ENCODE measurements at regions not wholly inside any gene's neighbourhood (a gene's known extent, or its start where the extent isn't known, plus 50 kb on each side); places are given as distances from the start of the nearest gene placed in this dataset.
"Not testable (repeated sequence)": the region's sequence is repeated elsewhere in the genome, so short reads cannot be mapped to it uniquely, and the experiment has no call there.

DNA sequence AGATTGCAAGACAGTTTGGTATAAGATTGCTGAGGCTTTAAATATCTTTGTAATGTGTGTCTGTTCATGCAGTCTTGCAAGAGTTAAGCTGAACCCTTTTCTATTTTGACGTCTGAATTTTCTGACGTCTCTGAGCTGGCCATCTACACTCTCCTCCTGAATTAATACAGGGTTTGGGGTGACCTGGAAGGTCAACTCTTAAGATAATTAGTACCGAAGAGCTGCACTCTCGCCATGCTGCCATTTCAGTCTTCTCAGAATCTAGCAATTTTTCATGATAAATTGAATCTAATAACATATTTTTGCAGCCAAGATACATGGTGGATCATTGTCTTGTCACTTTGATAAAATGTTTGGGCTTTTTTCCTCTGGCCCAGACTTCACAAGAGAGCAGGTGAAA is 1245.2 kb upstream of the CELF4 start:
- H3K9me3 Mint-ChIP-seq = no peaks in the 10 kb centered on the region
- no peaks in the 10 kb centered on the region for H3K27me3 Mint-ChIP-seq
- H3K36me3 Mint-ChIP-seq (ENCODE audit: insufficient read depth) = no peaks in the 10 kb centered on the region
- H3K4me3 Mint-ChIP-seq = no peak overlapping the region
- DNase-seq (no peak), ATAC-seq (replicated peaks) (no peak)
- no peak overlapping the region for H3K27ac Mint-ChIP-seq
- no peaks in the 10 kb centered on the region for H3K4me1 Mint-ChIP-seq (ENCODE audit: low read depth in 2 of 2)

DNA sequence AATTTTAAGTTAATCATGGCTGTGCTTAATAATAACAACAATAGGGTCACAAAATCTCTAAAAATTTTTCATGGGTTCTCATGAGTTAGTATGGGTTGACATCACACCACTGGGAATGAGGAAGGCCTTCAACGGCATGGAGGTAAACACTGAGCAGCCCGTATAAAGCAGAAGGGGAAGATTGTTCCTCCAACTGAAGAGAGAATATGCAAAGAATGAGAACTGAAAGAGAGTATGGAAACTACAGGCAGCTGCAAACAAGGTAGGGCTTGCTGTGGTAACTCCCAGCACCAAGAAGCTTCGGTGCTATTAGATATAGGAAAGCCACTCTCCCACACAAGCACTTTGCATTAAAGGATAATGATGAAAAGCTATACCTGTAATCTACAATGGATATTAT is 1242.3 kb upstream of the CELF4 start:
- no peak for ATAC-seq (replicated peaks)
- H3K27me3 Mint-ChIP-seq = no peaks in the 10 kb centered on the region
- no peaks in the 10 kb centered on the region for H3K4me1 Mint-ChIP-seq (ENCODE audit: low read depth in 2 of 2)
- no peaks in the 10 kb centered on the region for H3K36me3 Mint-ChIP-seq (ENCODE audit: insufficient read depth)
- no peak overlapping the region for H3K4me3 Mint-ChIP-seq
- peaks cover 0 to 2% of the 10 kb centered on the region in 2 donors for H3K9me3 Mint-ChIP-seq
- no peak for DNase-seq
- no peak overlapping the region for H3K27ac Mint-ChIP-seq

DNA sequence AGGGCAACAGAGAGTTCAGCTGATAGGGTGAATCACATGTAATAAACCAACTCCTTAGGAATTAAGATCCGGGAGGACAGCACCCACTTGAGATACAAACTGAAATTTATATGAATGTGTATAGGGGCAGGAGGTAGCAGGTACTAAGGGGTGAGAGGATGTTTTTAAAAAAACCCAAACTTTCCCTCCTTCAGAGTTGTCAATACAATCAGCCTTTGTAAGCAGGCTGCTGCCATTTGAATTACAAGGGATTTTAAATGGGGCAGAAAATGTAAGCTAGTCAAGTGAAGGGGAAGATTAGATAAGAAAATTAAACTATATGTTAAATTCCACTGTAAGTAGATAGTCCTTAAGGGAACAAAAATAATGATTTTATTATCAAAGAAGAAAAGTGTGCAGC is 1239.7 kb upstream of the CELF4 start:
- no peak overlapping the region for H3K27ac Mint-ChIP-seq
- no peaks in the 10 kb centered on the region for H3K4me1 Mint-ChIP-seq (ENCODE audit: low read depth in 2 of 2)
- ATAC-seq (replicated peaks) (no peak), DNase-seq (no peak)
- no peaks in the 10 kb centered on the region for H3K27me3 Mint-ChIP-seq
- no peak overlapping the region for H3K4me3 Mint-ChIP-seq
- peaks cover 3 to 6% of the 10 kb centered on the region in 2 donors for H3K9me3 Mint-ChIP-seq
- no peaks in the 10 kb centered on the region for H3K36me3 Mint-ChIP-seq (ENCODE audit: insufficient read depth)

DNA sequence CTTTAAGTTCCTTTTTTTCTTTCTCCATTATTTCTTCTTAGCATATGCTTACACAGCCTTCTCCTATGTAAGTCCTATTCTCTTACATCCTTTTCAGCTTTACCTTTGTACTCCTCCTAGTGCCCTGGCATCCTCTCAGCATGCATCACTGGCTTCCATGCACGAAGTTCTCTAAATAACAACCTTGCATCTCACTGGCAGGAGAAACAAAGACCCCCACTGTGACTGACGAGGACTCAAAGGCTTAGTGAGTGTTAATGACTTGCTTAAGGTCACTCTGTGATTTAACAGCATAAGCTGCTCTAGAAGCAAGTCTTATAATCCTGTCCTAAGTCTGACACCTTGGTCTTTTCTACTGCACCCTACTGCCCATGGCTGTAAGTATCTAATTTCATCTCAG is 1236.0 kb upstream of the CELF4 start:
- Mint-ChIP-seq H3K36me3 (ENCODE audit: insufficient read depth) (no peaks in the 10 kb centered on the region), H3K4me1 (ENCODE audit: low read depth in 2 of 2) (no peaks in the 10 kb centered on the region), H3K27me3 (no peaks in the 10 kb centered on the region), H3K9me3 (peaks cover 3 to 15% of the 10 kb centered on the region in 2 donors), H3K4me3 (no peak overlapping the region), H3K27ac (no peak overlapping the region)
- ATAC-seq (replicated peaks) (no peak), DNase-seq (no peak)

DNA sequence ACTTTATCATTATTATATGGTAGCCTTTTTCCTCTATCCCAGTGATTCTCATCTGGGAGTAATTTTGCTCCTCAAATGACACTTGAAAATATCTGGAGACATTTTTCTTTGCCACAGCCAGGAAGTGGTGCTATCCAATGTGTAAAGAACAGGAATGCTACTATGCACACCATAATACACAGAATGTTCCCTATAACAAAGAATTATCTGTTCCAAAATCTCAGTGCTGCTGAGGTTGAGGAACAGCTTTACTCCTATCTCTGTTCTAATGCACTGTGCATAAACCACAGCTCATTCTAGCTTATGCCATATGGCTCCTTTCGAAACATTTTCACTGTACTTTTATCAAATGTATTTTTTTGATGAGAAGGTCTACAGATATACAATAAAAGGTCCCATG is 1231.2 kb upstream of the CELF4 start:
- no peak overlapping the region for H3K4me3 Mint-ChIP-seq
- ATAC-seq (replicated peaks) (no peak), DNase-seq (no peak)
- no peaks in the 10 kb centered on the region for H3K27me3 Mint-ChIP-seq
- no peak overlapping the region for H3K27ac Mint-ChIP-seq
- H3K9me3 Mint-ChIP-seq = peaks cover 2 to 15% of the 10 kb centered on the region in 2 donors
- no peaks in the 10 kb centered on the region for H3K36me3 Mint-ChIP-seq (ENCODE audit: insufficient read depth)
- H3K4me1 Mint-ChIP-seq (ENCODE audit: low read depth in 2 of 2) = no peaks in the 10 kb centered on the region

- Mint-ChIP-seq H3K27ac (no peak overlapping the region), H3K27me3 (no peaks in the 10 kb centered on the region), H3K9me3 (peaks cover 0 to 5% of the 10 kb centered on the region in 2 donors), H3K4me1 (ENCODE audit: low read depth in 2 of 2) (no peaks in the 10 kb centered on the region), H3K4me3 (no peak overlapping the region), H3K36me3 (ENCODE audit: insufficient read depth) (no peaks in the 10 kb centered on the region)
- DNase-seq = no peak
- no peak for ATAC-seq (replicated peaks)
Observed at GRCh38 chr18:38792731-38793130, 1227.1 kb upstream of the CELF4 start.

DNA sequence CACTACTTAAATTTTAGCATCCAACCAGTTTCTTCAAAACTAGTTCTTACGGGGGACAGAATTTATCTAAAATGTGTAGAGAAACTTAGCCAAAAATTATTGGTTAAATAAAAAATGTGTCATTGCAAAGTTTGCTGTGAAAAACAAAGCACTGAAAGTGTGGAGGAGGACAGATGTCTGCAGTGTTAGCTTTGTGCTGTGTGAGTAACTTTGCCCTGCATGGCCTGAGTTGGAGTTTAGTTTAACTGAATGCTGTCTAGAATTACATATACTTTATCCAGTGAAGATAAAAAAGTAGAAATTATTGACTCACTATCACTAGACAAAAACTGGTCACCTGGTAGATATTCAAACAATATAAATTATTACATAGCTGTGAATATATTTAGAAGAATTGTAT is 1225.2 kb upstream of the CELF4 start:
- no peaks in the 10 kb centered on the region for H3K27me3 Mint-ChIP-seq
- no peak for DNase-seq
- H3K4me3 Mint-ChIP-seq = no peak overlapping the region
- no peak for ATAC-seq (replicated peaks)
- peaks cover 0 to 10% of the 10 kb centered on the region in 2 donors for H3K9me3 Mint-ChIP-seq
- no peak overlapping the region for H3K27ac Mint-ChIP-seq
- H3K4me1 Mint-ChIP-seq (ENCODE audit: low read depth in 2 of 2) = no peaks in the 10 kb centered on the region
- H3K36me3 Mint-ChIP-seq (ENCODE audit: insufficient read depth) = no peaks in the 10 kb centered on the region

- Mint-ChIP-seq H3K9me3 (peaks cover 0 to 10% of the 10 kb centered on the region in 2 donors), H3K4me3 (no peak overlapping the region), H3K27me3 (no peaks in the 10 kb centered on the region), H3K4me1 (ENCODE audit: low read depth in 2 of 2) (no peaks in the 10 kb centered on the region), H3K27ac (no peak overlapping the region), H3K36me3 (ENCODE audit: insufficient read depth) (no peaks in the 10 kb centered on the region)
- DNase-seq (no peak), ATAC-seq (replicated peaks) (no peak)
Observed at GRCh38 chr18:38790303-38790702, 1224.7 kb upstream of the CELF4 start.

GRCh38 chr18:38789141-38789540 is 1223.5 kb upstream of the CELF4 start:
- no peak overlapping the region for H3K27ac Mint-ChIP-seq
- H3K36me3 Mint-ChIP-seq (ENCODE audit: insufficient read depth) = no peaks in the 10 kb centered on the region
- H3K27me3 Mint-ChIP-seq = no peaks in the 10 kb centered on the region
- peaks cover 0 to 8% of the 10 kb centered on the region in 2 donors for H3K9me3 Mint-ChIP-seq
- H3K4me1 Mint-ChIP-seq (ENCODE audit: low read depth in 2 of 2) = no peaks in the 10 kb centered on the region
- ATAC-seq (replicated peaks) (no peak), DNase-seq (no peak)
- H3K4me3 Mint-ChIP-seq = no peak overlapping the region

GRCh38 chr18:38786906-38787305 is 1221.3 kb upstream of the CELF4 start:
- H3K4me3 Mint-ChIP-seq = no peak overlapping the region
- H3K27ac Mint-ChIP-seq = no peak overlapping the region
- no peaks in the 10 kb centered on the region for H3K4me1 Mint-ChIP-seq (ENCODE audit: low read depth in 2 of 2)
- no peaks in the 10 kb centered on the region for H3K36me3 Mint-ChIP-seq (ENCODE audit: insufficient read depth)
- no peaks in the 10 kb centered on the region for H3K27me3 Mint-ChIP-seq
- ATAC-seq (replicated peaks) = no peak
- no peak for DNase-seq
- peaks cover 0 to 8% of the 10 kb centered on the region in 2 donors for H3K9me3 Mint-ChIP-seq

- not testable (repeated sequence) for ATAC-seq (replicated peaks); H3K9me3 Mint-ChIP-seq; H3K4me1 Mint-ChIP-seq (ENCODE audit: low read depth in 2 of 2); H3K36me3 Mint-ChIP-seq (ENCODE audit: insufficient read depth); H3K27me3 Mint-ChIP-seq; DNase-seq; H3K27ac Mint-ChIP-seq; H3K4me3 Mint-ChIP-seq
Observed at GRCh38 chr18:38771620-38772019, 1206.0 kb upstream of the CELF4 start.

- H3K36me3 Mint-ChIP-seq (ENCODE audit: insufficient read depth) = no peaks in the 10 kb centered on the region
- H3K27ac Mint-ChIP-seq = no peak overlapping the region
Observed at GRCh38 chr18:38768504-38768903, 1202.9 kb upstream of the CELF4 start.

DNA sequence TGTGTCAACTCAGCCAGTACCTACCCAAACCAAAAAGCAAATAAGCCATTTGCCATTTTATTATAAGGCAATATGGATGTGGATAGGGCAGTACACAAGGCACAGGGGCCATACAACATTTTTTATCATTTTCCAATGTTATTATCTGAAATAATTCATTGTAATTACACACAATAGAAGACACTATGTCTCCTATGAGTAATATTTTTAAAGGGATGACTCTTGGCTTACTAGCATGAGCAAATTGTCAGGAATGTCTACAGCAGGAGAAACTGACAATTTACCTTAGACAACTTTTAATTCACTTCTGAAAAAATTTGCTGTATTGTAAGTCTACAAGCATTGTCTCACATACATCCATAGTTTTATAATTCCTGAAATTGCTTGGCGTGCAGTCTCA is 1193.9 kb upstream of the CELF4 start:
- ATAC-seq (replicated peaks) (no peak), DNase-seq (no peak)
- Mint-ChIP-seq H3K9me3 (peaks cover 0 to 9% of the 10 kb centered on the region in 2 donors), H3K36me3 (ENCODE audit: insufficient read depth) (no peaks in the 10 kb centered on the region), H3K4me1 (ENCODE audit: low read depth in 2 of 2) (no peaks in the 10 kb centered on the region), H3K27me3 (no peaks in the 10 kb centered on the region), H3K27ac (no peak overlapping the region), H3K4me3 (no peak overlapping the region)

More at GRCh38 chr18:38768504-38768903, 1202.9 kb upstream of the CELF4 start:
- Mint-ChIP-seq H3K9me3 (peaks cover 0 to 7% of the 10 kb centered on the region in 2 donors), H3K4me1 (ENCODE audit: low read depth in 2 of 2) (no peaks in the 10 kb centered on the region), H3K27me3 (no peaks in the 10 kb centered on the region), H3K4me3 (no peak overlapping the region)
- ATAC-seq (replicated peaks) (no peak), DNase-seq (no peak)

GRCh38 chr18:38756436-38756835 is 1190.8 kb upstream of the CELF4 start:
- no peaks in the 10 kb centered on the region for H3K27me3 Mint-ChIP-seq
- no peak for ATAC-seq (replicated peaks)
- H3K36me3 Mint-ChIP-seq (ENCODE audit: insufficient read depth) = peaks cover 3% of the 10 kb centered on the region
- no peak for DNase-seq
- H3K27ac Mint-ChIP-seq = no peak overlapping the region
- H3K9me3 Mint-ChIP-seq = peaks cover 14% of the 10 kb centered on the region in 2 donors
- H3K4me3 Mint-ChIP-seq = no peak overlapping the region
- H3K4me1 Mint-ChIP-seq (ENCODE audit: low read depth in 2 of 2) = no peaks in the 10 kb centered on the region

- Mint-ChIP-seq H3K4me1 (ENCODE audit: low read depth in 2 of 2) (no peaks in the 10 kb centered on the region), H3K36me3 (ENCODE audit: insufficient read depth) (peaks cover 3% of the 10 kb centered on the region), H3K9me3 (peaks cover 10 to 14% of the 10 kb centered on the region in 2 donors), H3K27me3 (no peaks in the 10 kb centered on the region), H3K27ac (no peak overlapping the region), H3K4me3 (no peak overlapping the region)
- DNase-seq (no peak), ATAC-seq (replicated peaks) (no peak)
Observed at GRCh38 chr18:38752430-38752829, 1186.8 kb upstream of the CELF4 start.
